GM12878 (cell line): ENCODE measurements at regions not wholly inside any gene's neighbourhood (a gene's known extent, or its start where the extent isn't known, plus 50 kb on each side); places are given as distances from the start of the nearest gene placed in this dataset.

Experiments
- ATAC-seq: fragments of 200-7000 bp; cut with Tn5 transposase; 3 replicates; pipeline ENCODE4 v1.9.1; 2020; ENCODE audit warnings: mild to moderate bottlenecking, moderate library complexity
- BruUV-seq: library from RNA; stranded (reverse); fragments of 400-500 nt; replicated peaks from 2 replicates; lab custom pipeline; 2021; lab: Mats Ljungman, UMichigan
- CTCF ChIA-PET: fragments of 300-600 bp; sonication (Branson Sonifier 250); formaldehyde crosslinking; extraction: SDS; loops from one replicate; lab custom pipeline; 2021; ENCODE audit warnings: inconsistent platforms; lab: Yijun Ruan, JAX
- POLR2A ChIA-PET: fragments of 350-600 bp; formaldehyde crosslinking; extraction: SDS; loops from one replicate; lab custom pipeline; 2021; ENCODE audit warnings: inconsistent platforms; lab: Charles Lee
- RAD21 ChIA-PET: fragments of 300-600 bp; sonication (Branson Sonifier 250); formaldehyde crosslinking; loops from one replicate; lab custom pipeline; 2023; ENCODE audit warnings: antibody characterized with exemption; ENCODE audit not compliant: unreplicated experiment; lab: Charles Lee
- SMC1A ChIA-PET: fragments of 300-600 bp; sonication (Branson Sonifier 250); formaldehyde crosslinking; loops from one replicate; lab custom pipeline; 2023; ENCODE audit not compliant: unreplicated experiment, uncharacterized antibody; lab: Charles Lee
- DNase-seq: peaks from one replicate; pipeline ENCODE4 v3.0.0-alpha.2; 2011; ENCODE audit warnings: low read depth, low spot score
- FAIRE-seq: peaks from 3 replicates; lab custom pipeline; 2011; peaks lifted over from hg19 to GRCh38; lab: Jason Lieb, UNC
- H2AFZ ChIP-seq: 2 replicates; pipeline ENCODE4 v1.6.0; 2011; ENCODE audit warnings: low read depth, low read length, control low read depth; ENCODE audit not compliant: control insufficient read depth
- H3K27ac ChIP-seq: 2 replicates; pipeline ENCODE4 v1.5.1; 2011; ENCODE audit warnings: control low read depth; ENCODE audit not compliant: control insufficient read depth, insufficient read depth
- H3K27me3 ChIP-seq, 2 experiments: replicated peaks in 1 of 2; 2 replicates each; pipeline versions ENCODE4 v1.6.0 to v1.6.1; 2011; ENCODE audit warnings: low read length in 1 of 2; ENCODE audit not compliant: control insufficient read depth in 2 of 2, insufficient read depth in 2 of 2
- H3K36me3 ChIP-seq, 2 experiments: 2 replicates each; pipeline ENCODE4 v1.5.1; 2011; ENCODE audit warnings: low read length in 1 of 2; ENCODE audit not compliant: control insufficient read depth in 2 of 2, insufficient read depth in 2 of 2
- H3K4me1 ChIP-seq: 2 replicates; pipeline ENCODE4 v1.6.1; 2011; ENCODE audit warnings: mild to moderate bottlenecking, low read length, moderate library complexity, mixed read lengths; ENCODE audit not compliant: control insufficient read depth, insufficient read depth
- H3K4me2 ChIP-seq: 2 replicates; pipeline ENCODE4 v1.6.0; 2011; ENCODE audit warnings: control low read depth; ENCODE audit not compliant: control insufficient read depth, insufficient read depth
- H3K4me3 ChIP-seq: fragments of 200-600 bp; sonication (generic); 2 replicates; pipeline ENCODE4 v1.5.1; 2016
- H3K79me2 ChIP-seq: 2 replicates; pipeline ENCODE4 v1.6.0; 2011; ENCODE audit warnings: low read length; ENCODE audit not compliant: control insufficient read depth, insufficient read depth
- H3K9ac ChIP-seq: 2 replicates; pipeline ENCODE4 v1.8.0; 2011; ENCODE audit warnings: low read length, control low read depth, mixed read lengths; ENCODE audit not compliant: control insufficient read depth, insufficient read depth
- H3K9me3 ChIP-seq: replicated peaks from 3 replicates; pipeline ENCODE4 v1.5.1; 2011; ENCODE audit warnings: mild to moderate bottlenecking, low read length; ENCODE audit not compliant: control insufficient read depth, insufficient read depth
- H4K20me1 ChIP-seq: 2 replicates; pipeline ENCODE4 v1.6.0; 2011; ENCODE audit not compliant: control insufficient read depth, insufficient read depth
- DPF2 ChIP-seq: fragments of 450-650 bp; IDR thresholded peaks from 2 replicates; pipeline ENCODE4 v1.6.1; 2017; ENCODE audit warnings: mild to moderate bottlenecking
- HDAC6 ChIP-seq: fragments of 200-600 bp; sonication (generic); IDR thresholded peaks from one replicate; pipeline ENCODE4 v1.8.0; 2017; ENCODE audit warnings: antibody characterized with exemption; ENCODE audit not compliant: unreplicated experiment
- JUNB ChIP-seq: IDR thresholded peaks from 2 replicates; pipeline ENCODE4 v1.6.1; 2016; ENCODE audit warnings: antibody characterized with exemption, mild to moderate bottlenecking
- MXI1 ChIP-seq: fragments of 150-350 bp; IDR thresholded peaks from 2 replicates; pipeline ENCODE4 v1.6.1; 2011; ENCODE audit warnings: low read depth, mild to moderate bottlenecking, inconsistent platforms, low read length, improper control_type of control experiment
- NBN ChIP-seq: fragments of 450-650 bp; IDR thresholded peaks from 2 replicates; pipeline ENCODE4 v1.6.1; 2016
- PAX8 ChIP-seq: fragments of 450-650 bp; IDR thresholded peaks from 2 replicates; pipeline ENCODE4 v1.6.1; 2017; ENCODE audit warnings: mild to moderate bottlenecking, moderate library complexity
- POLR2AphosphoS5 ChIP-seq: IDR thresholded peaks from 2 replicates; pipeline ENCODE4 v1.6.1; 2011; ENCODE audit warnings: mild to moderate bottlenecking, low read length, inconsistent platforms
- RUNX3 ChIP-seq: IDR thresholded peaks from 2 replicates; pipeline ENCODE4 v1.6.1; 2012; ENCODE audit warnings: low read length, inconsistent platforms
- SREBF1 ChIP-seq: IDR thresholded peaks from 2 replicates; pipeline ENCODE4 v1.6.1; 2012; ENCODE audit warnings: mild to moderate bottlenecking, low read length
- STAT3 ChIP-seq: IDR thresholded peaks from 2 replicates; pipeline ENCODE4 v1.6.1; 2011; ENCODE audit warnings: low read depth, low read length, improper control_type of control experiment
- SUPT20H ChIP-seq: IDR thresholded peaks from 2 replicates; pipeline ENCODE4 v1.6.1; 2011; ENCODE audit warnings: low read depth, mild to moderate bottlenecking, low read length, moderate library complexity, borderline replicate concordance; ENCODE audit not compliant: control insufficient read depth
- TARDBP ChIP-seq: IDR thresholded peaks from 2 replicates; pipeline ENCODE4 v1.6.1; 2016; ENCODE audit warnings: borderline replicate concordance
- ZZZ3 ChIP-seq: IDR thresholded peaks from 2 replicates; pipeline ENCODE4 v1.6.1; 2011; ENCODE audit warnings: low read depth; ENCODE audit not compliant: control insufficient read depth, insufficient read length
- WGBS: methylation state at CpG from one replicate; pipeline ENCODE4 v1.1.6; 2016; ENCODE audit warnings: low lambda C conversion rate; ENCODE audit not compliant: insufficient replicate concordance, insufficient coverage; ENCODE audit errors: missing lambda C conversion rate; 5-methylcytosine and 5-hydroxymethylcytosine counted together
- in situ Hi-C: fragments of 300-500 bp; cut with MboI; formaldehyde crosslinking; loops from 9 replicates; pipeline ENCODE4 v1.14.3; 2018; ENCODE audit warnings: mixed read lengths
- intact Hi-C: fragments of 100-400 bp; cut with micrococcal nuclease; formaldehyde crosslinking; loops from one replicate; pipeline ENCODE4 v1.14.2; 2022; ENCODE audit not compliant: unreplicated experiment
- TF ChIP-seq, protein P1 (sequence below): IDR thresholded peaks from 2 replicates; pipeline ENCODE4 v1.6.1; 2012; ENCODE audit warnings: low read depth, low read length, improper control_type of control experiment

DNA sequence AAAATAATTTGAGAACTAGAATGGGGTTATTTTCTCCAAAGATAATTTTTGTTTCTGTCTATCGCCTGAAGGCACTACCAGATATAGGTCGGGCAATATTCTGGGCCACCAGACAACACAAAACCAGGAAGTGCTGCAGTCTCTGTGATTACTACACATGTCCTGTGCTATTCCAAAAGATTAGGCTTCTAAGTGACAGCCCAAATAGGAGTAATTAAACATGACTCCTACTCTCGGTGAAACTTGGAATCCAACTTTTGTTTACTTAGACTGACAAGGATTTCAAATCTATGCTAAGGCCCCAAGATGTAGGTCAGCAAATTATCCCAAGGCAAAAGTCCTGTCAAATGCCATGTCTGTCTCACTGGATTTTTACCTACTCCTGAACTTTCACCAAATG, 157.6 kb upstream of the LRFN5 start:
- no peaks in the 10 kb centered on the region for H3K9me3 ChIP-seq
- no peak overlapping the region for H3K4me3 ChIP-seq
- H3K4me1 ChIP-seq: no peaks in the 10 kb centered on the region
- no peak overlapping the region for H3K9ac ChIP-seq
- WGBS: 42% methylated on average over 3 of the region's 3 CpGs
- no peaks in the 10 kb centered on the region for H3K79me2 ChIP-seq
- ChIA-PET RAD21 (no interaction called here), POLR2A (interaction anchor here (0.5 kb wide), 1 partner anchor 12 kb away, joined by 3 read pairs; no protein-coding TSS in a partner anchor), SMC1A (no interaction called here), CTCF (no interaction called here)
- H3K27ac ChIP-seq: no peak overlapping the region
- no peaks in the 10 kb centered on the region for H4K20me1 ChIP-seq
- no TSS peak for BruUV-seq
- ATAC-seq: no peak
- FAIRE-seq: no peak
- no peak for TF ChIP-seq PAX8
- TF ChIP-seq DPF2: no peak
- TF ChIP-seq SREBF1: no peak
- TF ChIP-seq ZZZ3: no peak
- no peak for TF ChIP-seq JUNB
- TF ChIP-seq TARDBP: no peak
- no peak for TF ChIP-seq HDAC6
- no peak for TF ChIP-seq MXI1
- TF ChIP-seq POLR2AphosphoS5: no peak
- TF ChIP-seq, protein P1, sequence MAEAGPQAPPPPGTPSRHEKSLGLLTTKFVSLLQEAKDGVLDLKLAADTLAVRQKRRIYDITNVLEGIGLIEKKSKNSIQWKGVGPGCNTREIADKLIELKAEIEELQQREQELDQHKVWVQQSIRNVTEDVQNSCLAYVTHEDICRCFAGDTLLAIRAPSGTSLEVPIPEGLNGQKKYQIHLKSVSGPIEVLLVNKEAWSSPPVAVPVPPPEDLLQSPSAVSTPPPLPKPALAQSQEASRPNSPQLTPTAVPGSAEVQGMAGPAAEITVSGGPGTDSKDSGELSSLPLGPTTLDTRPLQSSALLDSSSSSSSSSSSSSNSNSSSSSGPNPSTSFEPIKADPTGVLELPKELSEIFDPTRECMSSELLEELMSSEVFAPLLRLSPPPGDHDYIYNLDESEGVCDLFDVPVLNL: no peak
- TF ChIP-seq SUPT20H: no peak
- TF ChIP-seq RUNX3: no peak
- TF ChIP-seq NBN: no peak
- TF ChIP-seq STAT3: no peak
- H3K4me2 ChIP-seq: no peak overlapping the region
- no peak for DNase-seq
- intact Hi-C loops (no loop called here), in situ Hi-C loops (no loop called here)
- no peaks in the 10 kb centered on the region for H3K27me3 ChIP-seq
- H3K36me3 ChIP-seq: no peaks in the 10 kb centered on the region
- no peak overlapping the region for H2AFZ ChIP-seq
